WTC11 (cell line): ENCODE measurements at regions not wholly inside any gene's neighbourhood (a gene's known extent, or its start where the extent isn't known, plus 50 kb on each side); places are given as distances from the start of the nearest gene placed in this dataset.

ENCODE experiments used
- ATAC-seq: fragments of 200-7000 bp; cut with Tn5 transposase; 2 replicates; pipeline ENCODE4 v1.10.0; 2021; ENCODE audit warnings: mild to moderate bottlenecking, moderate library complexity
- CTCF ChIA-PET: fragments of 300-600 bp; sonication (Branson Sonifier 250); formaldehyde crosslinking; loops from one replicate; lab custom pipeline; 2021; ENCODE audit warnings: antibody characterized with exemption; lab: Charles Lee
- POLR2A ChIA-PET: fragments of 350-600 bp; sonication (Branson Sonifier 250); formaldehyde crosslinking; loops from one replicate; lab custom pipeline; 2021; ENCODE audit warnings: antibody characterized with exemption; lab: Charles Lee
- DNase-seq: peaks from one replicate; pipeline ENCODE4 v3.0.0; 2021; ENCODE audit warnings: low spot score
- H3K27ac Mint-ChIP-seq: 2 replicates; pipeline ENCODE4 v1.8.0; 2021; ENCODE audit warnings: mixed read lengths
- H3K27me3 Mint-ChIP-seq: 2 replicates; pipeline ENCODE4 v1.8.0; 2021; ENCODE audit warnings: low read depth, mild to moderate bottlenecking, moderate library complexity, mixed read lengths
- H3K36me3 Mint-ChIP-seq: 2 replicates; pipeline ENCODE4 v1.8.0; 2021; ENCODE audit warnings: mixed read lengths
- H3K4me1 Mint-ChIP-seq: 2 replicates; pipeline ENCODE4 v1.8.0; 2022; ENCODE audit warnings: mixed read lengths
- H3K4me3 Mint-ChIP-seq: 2 replicates; pipeline ENCODE4 v1.8.0; 2021; ENCODE audit warnings: mild to moderate bottlenecking, moderate library complexity, mixed read lengths
- H3K9me3 Mint-ChIP-seq: 2 replicates; pipeline ENCODE4 v1.8.0; 2021; ENCODE audit warnings: mixed read lengths
- ESRRA ChIP-seq: sonication (generic); formaldehyde crosslinking; IDR thresholded peaks from 2 replicates; pipeline ENCODE4 v1.8.1; 2022; ENCODE audit warnings: mild to moderate bottlenecking, missing genetic modification reagents, borderline replicate concordance
- FOXP4 ChIP-seq: sonication (generic); formaldehyde crosslinking; IDR thresholded peaks from 2 replicates; pipeline ENCODE4 v1.8.0; 2022; ENCODE audit warnings: mild to moderate bottlenecking, missing genetic modification reagents
- IRF1 ChIP-seq: sonication (generic); formaldehyde crosslinking; IDR thresholded peaks from 2 replicates; pipeline ENCODE4 v1.8.0; 2023; ENCODE audit warnings: missing genetic modification reagents
- MYBL2 ChIP-seq: sonication (generic); formaldehyde crosslinking; IDR thresholded peaks from 2 replicates; pipeline ENCODE4 v1.8.1; 2023; ENCODE audit warnings: mild to moderate bottlenecking, moderate library complexity, missing genetic modification reagents
- NFE2L1 ChIP-seq: sonication (generic); formaldehyde crosslinking; IDR thresholded peaks from 2 replicates; pipeline ENCODE4 v1.8.1; 2023; ENCODE audit warnings: missing genetic modification reagents
- NFYB ChIP-seq: sonication (generic); formaldehyde crosslinking; conservative IDR thresholded peaks from 2 replicates; pipeline ENCODE4 v1.8.0; 2022; ENCODE audit warnings: low read depth, missing genetic modification reagents
- NR1H2 ChIP-seq: sonication (generic); formaldehyde crosslinking; IDR thresholded peaks from 2 replicates; pipeline ENCODE4 v1.9.0; 2021; ENCODE audit warnings: mild to moderate bottlenecking, moderate library complexity, missing genetic modification reagents
- NR3C1 ChIP-seq: sonication (generic); formaldehyde crosslinking; conservative IDR thresholded peaks from 2 replicates; pipeline ENCODE4 v1.8.1; 2023; ENCODE audit warnings: low read depth, mild to moderate bottlenecking, missing genetic modification reagents
- PRRX2 ChIP-seq: fragments of 250-450 bp; sonication (Bioruptor Pico); IDR thresholded peaks from 2 replicates; pipeline ENCODE4 v1.8.0; 2021; ENCODE audit warnings: mild to moderate bottlenecking
- SMAD4 ChIP-seq: sonication (generic); formaldehyde crosslinking; IDR thresholded peaks from 2 replicates; pipeline ENCODE4 v1.8.0; 2022; ENCODE audit warnings: mild to moderate bottlenecking, missing genetic modification reagents
- TCF7 ChIP-seq: sonication (generic); formaldehyde crosslinking; IDR thresholded peaks from 2 replicates; pipeline ENCODE4 v1.8.0; 2022; ENCODE audit warnings: mild to moderate bottlenecking, low read depth, missing genetic modification reagents, moderate library complexity
- ZNF138 ChIP-seq: sonication (generic); formaldehyde crosslinking; conservative IDR thresholded peaks from 2 replicates; pipeline ENCODE4 v1.8.1; 2022; ENCODE audit warnings: mild to moderate bottlenecking, moderate library complexity, missing genetic modification reagents
- ZNF416 ChIP-seq: fragments of 250-450 bp; sonication (Bioruptor Pico); IDR thresholded peaks from 2 replicates; pipeline ENCODE4 v1.9.0; 2021; ENCODE audit warnings: mild to moderate bottlenecking, inconsistent platforms
- ZNF671 ChIP-seq: fragments of 250-450 bp; sonication (Bioruptor Pico); IDR thresholded peaks from 2 replicates; pipeline ENCODE4 v1.8.0; 2021; ENCODE audit warnings: mild to moderate bottlenecking
- TF ChIP-seq, protein P1 (sequence below): sonication (generic); formaldehyde crosslinking; IDR thresholded peaks from 2 replicates; pipeline ENCODE4 v1.8.0; 2022; ENCODE audit warnings: missing genetic modification reagents
- TF ChIP-seq, protein P2 (sequence below): fragments of 250-450 bp; sonication (Bioruptor Pico); IDR thresholded peaks from 2 replicates; pipeline ENCODE4 v1.9.0; 2021; ENCODE audit warnings: moderate library complexity, mild to moderate bottlenecking, inconsistent platforms, borderline replicate concordance
- TF ChIP-seq, protein P3 (sequence below): sonication (generic); formaldehyde crosslinking; IDR thresholded peaks from 2 replicates; pipeline ENCODE4 v1.8.1; 2023; ENCODE audit warnings: mild to moderate bottlenecking, missing genetic modification reagents

- Mint-ChIP-seq H3K27me3 (no peaks in the 10 kb centered on the region), H3K9me3 (peaks cover 14% of the 10 kb centered on the region), H3K4me1 (no peaks in the 10 kb centered on the region), H3K4me3 (no peak overlapping the region), H3K27ac (no peak overlapping the region), H3K36me3 (peaks cover 8% of the 10 kb centered on the region; the same call in 1 of the 2 replicates)
- ChIA-PET CTCF (no interaction called here), POLR2A (no interaction called here)
- no peak for DNase-seq
- TF ChIP-seq NFE2L1 (CRISPR knock-in tag), result no peak
- ATAC-seq, result no peak
Measured at GRCh38 chr4:66863481-66863880, 681.8 kb downstream of the CENPC start.

DNA sequence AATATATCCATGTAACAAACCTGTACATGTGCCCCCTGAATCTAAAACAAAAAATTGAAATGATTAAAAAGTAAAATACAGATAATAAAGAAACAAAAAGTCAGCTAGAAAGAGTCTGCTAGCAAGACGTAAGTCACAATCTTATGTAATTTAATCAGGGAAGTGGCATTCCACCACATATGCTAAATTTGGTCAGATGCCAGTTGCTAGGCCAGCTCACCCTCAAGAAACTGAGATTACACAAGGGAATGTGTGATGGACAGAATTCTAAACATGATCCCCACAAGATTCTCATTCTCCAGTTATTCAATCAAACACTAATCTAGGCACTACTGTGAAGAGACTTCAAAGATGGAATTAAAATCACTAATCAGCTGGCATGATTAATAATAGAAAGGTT, 689.3 kb downstream of the CENPC start:
- Mint-ChIP-seq H3K36me3 (peaks cover 4% of the 10 kb centered on the region; the same call in 1 of the 2 replicates), H3K27me3 (no peaks in the 10 kb centered on the region), H3K4me1 (no peaks in the 10 kb centered on the region), H3K27ac (no peak overlapping the region), H3K4me3 (no peak overlapping the region), H3K9me3 (peaks cover 9% of the 10 kb centered on the region)
- TF ChIP-seq, protein P1, sequence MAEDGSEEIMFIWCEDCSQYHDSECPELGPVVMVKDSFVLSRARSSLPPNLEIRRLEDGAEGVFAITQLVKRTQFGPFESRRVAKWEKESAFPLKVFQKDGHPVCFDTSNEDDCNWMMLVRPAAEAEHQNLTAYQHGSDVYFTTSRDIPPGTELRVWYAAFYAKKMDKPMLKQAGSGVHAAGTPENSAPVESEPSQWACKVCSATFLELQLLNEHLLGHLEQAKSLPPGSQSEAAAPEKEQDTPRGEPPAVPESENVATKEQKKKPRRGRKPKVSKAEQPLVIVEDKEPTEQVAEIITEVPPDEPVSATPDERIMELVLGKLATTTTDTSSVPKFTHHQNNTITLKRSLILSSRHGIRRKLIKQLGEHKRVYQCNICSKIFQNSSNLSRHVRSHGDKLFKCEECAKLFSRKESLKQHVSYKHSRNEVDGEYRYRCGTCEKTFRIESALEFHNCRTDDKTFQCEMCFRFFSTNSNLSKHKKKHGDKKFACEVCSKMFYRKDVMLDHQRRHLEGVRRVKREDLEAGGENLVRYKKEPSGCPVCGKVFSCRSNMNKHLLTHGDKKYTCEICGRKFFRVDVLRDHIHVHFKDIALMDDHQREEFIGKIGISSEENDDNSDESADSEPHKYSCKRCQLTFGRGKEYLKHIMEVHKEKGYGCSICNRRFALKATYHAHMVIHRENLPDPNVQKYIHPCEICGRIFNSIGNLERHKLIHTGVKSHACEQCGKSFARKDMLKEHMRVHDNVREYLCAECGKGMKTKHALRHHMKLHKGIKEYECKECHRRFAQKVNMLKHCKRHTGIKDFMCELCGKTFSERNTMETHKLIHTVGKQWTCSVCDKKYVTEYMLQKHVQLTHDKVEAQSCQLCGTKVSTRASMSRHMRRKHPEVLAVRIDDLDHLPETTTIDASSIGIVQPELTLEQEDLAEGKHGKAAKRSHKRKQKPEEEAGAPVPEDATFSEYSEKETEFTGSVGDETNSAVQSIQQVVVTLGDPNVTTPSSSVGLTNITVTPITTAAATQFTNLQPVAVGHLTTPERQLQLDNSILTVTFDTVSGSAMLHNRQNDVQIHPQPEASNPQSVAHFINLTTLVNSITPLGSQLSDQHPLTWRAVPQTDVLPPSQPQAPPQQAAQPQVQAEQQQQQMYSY (CRISPR knock-in tag), result no peak
- TF ChIP-seq FOXP4 (CRISPR knock-in tag) (no peak), ZNF671 (CRISPR knock-in tag) (no peak), ZNF416 (CRISPR knock-in tag) (no peak), IRF1 (CRISPR knock-in tag) (no peak), NFYB (CRISPR knock-in tag) (no peak), NR1H2 (CRISPR knock-in tag) (no peak), ESRRA (CRISPR knock-in tag) (no peak), TCF7 (no peak), NR3C1 (CRISPR knock-in tag) (no peak), MYBL2 (no peak), PRRX2 (CRISPR knock-in tag) (no peak), SMAD4 (CRISPR knock-in tag) (no peak), ZNF138 (CRISPR knock-in tag) (no peak)
- TF ChIP-seq, protein P2, sequence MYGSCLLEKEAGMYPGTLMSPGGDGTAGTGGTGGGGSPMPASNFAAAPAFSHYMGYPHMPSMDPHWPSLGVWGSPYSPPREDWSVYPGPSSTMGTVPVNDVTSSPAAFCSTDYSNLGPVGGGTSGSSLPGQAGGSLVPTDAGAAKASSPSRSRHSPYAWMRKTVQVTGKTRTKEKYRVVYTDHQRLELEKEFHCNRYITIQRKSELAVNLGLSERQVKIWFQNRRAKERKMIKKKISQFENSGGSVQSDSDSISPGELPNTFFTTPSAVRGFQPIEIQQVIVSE (CRISPR knock-in tag), result no peak
- TF ChIP-seq, protein P3, sequence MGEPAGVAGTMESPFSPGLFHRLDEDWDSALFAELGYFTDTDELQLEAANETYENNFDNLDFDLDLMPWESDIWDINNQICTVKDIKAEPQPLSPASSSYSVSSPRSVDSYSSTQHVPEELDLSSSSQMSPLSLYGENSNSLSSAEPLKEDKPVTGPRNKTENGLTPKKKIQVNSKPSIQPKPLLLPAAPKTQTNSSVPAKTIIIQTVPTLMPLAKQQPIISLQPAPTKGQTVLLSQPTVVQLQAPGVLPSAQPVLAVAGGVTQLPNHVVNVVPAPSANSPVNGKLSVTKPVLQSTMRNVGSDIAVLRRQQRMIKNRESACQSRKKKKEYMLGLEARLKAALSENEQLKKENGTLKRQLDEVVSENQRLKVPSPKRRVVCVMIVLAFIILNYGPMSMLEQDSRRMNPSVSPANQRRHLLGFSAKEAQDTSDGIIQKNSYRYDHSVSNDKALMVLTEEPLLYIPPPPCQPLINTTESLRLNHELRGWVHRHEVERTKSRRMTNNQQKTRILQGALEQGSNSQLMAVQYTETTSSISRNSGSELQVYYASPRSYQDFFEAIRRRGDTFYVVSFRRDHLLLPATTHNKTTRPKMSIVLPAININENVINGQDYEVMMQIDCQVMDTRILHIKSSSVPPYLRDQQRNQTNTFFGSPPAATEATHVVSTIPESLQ, result no peak
- ChIA-PET CTCF (no interaction called here), POLR2A (no interaction called here)
- no peak for ATAC-seq
- no peak for DNase-seq
